ENCODE measurements at regions not wholly inside any gene's neighbourhood (a gene's known extent, or its start where the extent isn't known, plus 50 kb on each side); places are given as distances from the start of the nearest gene placed in this dataset.

DNA sequence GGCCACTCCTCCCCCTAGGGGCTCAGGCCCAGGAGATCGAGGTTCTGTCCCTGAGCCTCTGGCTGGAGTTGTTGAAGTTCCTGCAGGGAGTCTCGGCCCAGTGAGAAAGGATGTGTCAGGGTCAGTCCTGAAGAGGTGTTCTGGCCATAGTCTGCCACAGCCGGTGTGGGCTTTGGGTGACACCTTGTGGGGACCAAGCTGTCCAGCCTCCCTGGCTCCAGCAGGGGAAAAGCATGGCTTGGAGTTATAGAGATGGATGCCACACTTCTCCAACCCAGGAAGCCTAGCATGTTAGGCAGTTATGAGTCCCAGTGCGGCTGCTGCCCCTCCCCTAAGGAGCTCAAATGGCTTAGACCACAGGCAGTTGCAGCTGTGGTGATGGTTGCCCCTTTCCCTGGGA, 945.6 kb upstream of the GBE1 start:
- TF ChIP-seq, protein P1, sequence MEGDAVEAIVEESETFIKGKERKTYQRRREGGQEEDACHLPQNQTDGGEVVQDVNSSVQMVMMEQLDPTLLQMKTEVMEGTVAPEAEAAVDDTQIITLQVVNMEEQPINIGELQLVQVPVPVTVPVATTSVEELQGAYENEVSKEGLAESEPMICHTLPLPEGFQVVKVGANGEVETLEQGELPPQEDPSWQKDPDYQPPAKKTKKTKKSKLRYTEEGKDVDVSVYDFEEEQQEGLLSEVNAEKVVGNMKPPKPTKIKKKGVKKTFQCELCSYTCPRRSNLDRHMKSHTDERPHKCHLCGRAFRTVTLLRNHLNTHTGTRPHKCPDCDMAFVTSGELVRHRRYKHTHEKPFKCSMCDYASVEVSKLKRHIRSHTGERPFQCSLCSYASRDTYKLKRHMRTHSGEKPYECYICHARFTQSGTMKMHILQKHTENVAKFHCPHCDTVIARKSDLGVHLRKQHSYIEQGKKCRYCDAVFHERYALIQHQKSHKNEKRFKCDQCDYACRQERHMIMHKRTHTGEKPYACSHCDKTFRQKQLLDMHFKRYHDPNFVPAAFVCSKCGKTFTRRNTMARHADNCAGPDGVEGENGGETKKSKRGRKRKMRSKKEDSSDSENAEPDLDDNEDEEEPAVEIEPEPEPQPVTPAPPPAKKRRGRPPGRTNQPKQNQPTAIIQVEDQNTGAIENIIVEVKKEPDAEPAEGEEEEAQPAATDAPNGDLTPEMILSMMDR (conservative IDR thresholded peaks at IDR 0.05; ENCODE audit: low read depth in 2 of 2), result peak; percentile 34 to 66; a peak in 3 of 4 replicates
- TF ChIP-seq EZH2phosphoT487 (IDR thresholded peaks at IDR 0.05; ENCODE audit: unreplicated experiment) (no peak), POLR2AphosphoS5 (IDR thresholded peaks at IDR 0.05; ENCODE audit: low read depth) (no peak), CREB1 (CRISPR knock-in tag; IDR thresholded peaks at IDR 0.05; ENCODE audit: low read depth) (no peak)
- TF ChIP-seq, protein P2, sequence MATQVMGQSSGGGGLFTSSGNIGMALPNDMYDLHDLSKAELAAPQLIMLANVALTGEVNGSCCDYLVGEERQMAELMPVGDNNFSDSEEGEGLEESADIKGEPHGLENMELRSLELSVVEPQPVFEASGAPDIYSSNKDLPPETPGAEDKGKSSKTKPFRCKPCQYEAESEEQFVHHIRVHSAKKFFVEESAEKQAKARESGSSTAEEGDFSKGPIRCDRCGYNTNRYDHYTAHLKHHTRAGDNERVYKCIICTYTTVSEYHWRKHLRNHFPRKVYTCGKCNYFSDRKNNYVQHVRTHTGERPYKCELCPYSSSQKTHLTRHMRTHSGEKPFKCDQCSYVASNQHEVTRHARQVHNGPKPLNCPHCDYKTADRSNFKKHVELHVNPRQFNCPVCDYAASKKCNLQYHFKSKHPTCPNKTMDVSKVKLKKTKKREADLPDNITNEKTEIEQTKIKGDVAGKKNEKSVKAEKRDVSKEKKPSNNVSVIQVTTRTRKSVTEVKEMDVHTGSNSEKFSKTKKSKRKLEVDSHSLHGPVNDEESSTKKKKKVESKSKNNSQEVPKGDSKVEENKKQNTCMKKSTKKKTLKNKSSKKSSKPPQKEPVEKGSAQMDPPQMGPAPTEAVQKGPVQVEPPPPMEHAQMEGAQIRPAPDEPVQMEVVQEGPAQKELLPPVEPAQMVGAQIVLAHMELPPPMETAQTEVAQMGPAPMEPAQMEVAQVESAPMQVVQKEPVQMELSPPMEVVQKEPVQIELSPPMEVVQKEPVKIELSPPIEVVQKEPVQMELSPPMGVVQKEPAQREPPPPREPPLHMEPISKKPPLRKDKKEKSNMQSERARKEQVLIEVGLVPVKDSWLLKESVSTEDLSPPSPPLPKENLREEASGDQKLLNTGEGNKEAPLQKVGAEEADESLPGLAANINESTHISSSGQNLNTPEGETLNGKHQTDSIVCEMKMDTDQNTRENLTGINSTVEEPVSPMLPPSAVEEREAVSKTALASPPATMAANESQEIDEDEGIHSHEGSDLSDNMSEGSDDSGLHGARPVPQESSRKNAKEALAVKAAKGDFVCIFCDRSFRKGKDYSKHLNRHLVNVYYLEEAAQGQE (IDR thresholded peaks at IDR 0.05; ENCODE audit: unreplicated experiment), result no peak
